Fibroblast of villous mesenchyme (primary cell): ENCODE measurements at regions not wholly inside any gene's neighbourhood (a gene's known extent, or its start where the extent isn't known, plus 50 kb on each side); places are given as distances from the start of the nearest gene placed in this dataset.

ENCODE experiments used
- DNase-seq: peaks from one replicate; pipeline ENCODE4 v3.0.0-alpha.2; 2010; ENCODE audit warnings: low read depth
- H3K4me3 ChIP-seq: 2 replicates; pipeline ENCODE4 v1.5.1; 2011; ENCODE audit warnings: low read depth, mild to moderate bottlenecking, low read length
- TF ChIP-seq, protein P1 (sequence below): IDR thresholded peaks from 2 replicates; pipeline ENCODE4 v1.5.1; 2012; ENCODE audit warnings: low read depth, mild to moderate bottlenecking, low read length; ENCODE audit not compliant: insufficient read depth

DNA sequence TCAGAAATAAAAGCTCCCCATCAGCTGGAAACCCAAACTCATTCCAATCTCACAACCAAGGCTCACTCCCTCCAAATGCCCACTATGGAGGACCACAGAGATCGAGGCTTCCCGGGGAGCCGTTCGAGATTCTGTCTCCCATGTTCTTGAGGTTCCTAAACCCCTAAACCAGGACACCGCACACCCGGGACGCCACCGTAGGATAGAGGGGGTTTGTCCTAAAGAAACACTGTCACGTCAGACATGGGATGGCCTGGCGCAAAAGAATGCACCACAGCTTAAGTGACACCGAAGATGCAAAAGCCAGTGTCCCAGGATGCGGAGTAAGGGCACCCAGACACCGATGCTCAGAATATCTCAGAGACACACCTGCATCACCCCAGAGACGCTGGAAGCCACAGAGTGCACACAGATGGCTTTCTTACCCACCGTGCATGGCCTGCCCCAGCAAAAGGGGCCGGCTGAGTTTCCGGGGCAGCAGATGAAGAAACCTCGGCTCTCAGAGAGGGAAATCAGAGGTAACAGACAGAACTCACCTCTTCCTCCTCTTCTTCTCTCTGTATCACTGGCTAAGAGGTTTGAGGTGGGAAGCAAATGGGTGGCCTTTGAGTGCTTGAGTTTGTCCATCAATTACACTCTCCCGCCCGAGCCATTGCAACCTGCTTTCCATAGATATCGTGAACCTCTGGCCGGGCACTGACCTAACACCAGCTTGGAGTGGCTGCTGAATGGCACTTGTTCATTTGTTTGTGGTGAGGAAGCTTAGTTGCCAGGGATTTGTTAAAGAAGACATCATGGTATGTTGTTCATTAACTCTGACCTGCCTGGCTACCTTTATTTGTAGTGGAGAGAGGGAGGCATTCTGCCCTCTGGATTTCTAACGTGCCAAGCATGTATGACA lies 65.1 kb upstream of the TNRC6C start:
- DNase-seq, result no peak
- TF ChIP-seq, protein P1, sequence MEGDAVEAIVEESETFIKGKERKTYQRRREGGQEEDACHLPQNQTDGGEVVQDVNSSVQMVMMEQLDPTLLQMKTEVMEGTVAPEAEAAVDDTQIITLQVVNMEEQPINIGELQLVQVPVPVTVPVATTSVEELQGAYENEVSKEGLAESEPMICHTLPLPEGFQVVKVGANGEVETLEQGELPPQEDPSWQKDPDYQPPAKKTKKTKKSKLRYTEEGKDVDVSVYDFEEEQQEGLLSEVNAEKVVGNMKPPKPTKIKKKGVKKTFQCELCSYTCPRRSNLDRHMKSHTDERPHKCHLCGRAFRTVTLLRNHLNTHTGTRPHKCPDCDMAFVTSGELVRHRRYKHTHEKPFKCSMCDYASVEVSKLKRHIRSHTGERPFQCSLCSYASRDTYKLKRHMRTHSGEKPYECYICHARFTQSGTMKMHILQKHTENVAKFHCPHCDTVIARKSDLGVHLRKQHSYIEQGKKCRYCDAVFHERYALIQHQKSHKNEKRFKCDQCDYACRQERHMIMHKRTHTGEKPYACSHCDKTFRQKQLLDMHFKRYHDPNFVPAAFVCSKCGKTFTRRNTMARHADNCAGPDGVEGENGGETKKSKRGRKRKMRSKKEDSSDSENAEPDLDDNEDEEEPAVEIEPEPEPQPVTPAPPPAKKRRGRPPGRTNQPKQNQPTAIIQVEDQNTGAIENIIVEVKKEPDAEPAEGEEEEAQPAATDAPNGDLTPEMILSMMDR, result no peak
- H3K4me3 ChIP-seq, result no peak overlapping the region

DNA sequence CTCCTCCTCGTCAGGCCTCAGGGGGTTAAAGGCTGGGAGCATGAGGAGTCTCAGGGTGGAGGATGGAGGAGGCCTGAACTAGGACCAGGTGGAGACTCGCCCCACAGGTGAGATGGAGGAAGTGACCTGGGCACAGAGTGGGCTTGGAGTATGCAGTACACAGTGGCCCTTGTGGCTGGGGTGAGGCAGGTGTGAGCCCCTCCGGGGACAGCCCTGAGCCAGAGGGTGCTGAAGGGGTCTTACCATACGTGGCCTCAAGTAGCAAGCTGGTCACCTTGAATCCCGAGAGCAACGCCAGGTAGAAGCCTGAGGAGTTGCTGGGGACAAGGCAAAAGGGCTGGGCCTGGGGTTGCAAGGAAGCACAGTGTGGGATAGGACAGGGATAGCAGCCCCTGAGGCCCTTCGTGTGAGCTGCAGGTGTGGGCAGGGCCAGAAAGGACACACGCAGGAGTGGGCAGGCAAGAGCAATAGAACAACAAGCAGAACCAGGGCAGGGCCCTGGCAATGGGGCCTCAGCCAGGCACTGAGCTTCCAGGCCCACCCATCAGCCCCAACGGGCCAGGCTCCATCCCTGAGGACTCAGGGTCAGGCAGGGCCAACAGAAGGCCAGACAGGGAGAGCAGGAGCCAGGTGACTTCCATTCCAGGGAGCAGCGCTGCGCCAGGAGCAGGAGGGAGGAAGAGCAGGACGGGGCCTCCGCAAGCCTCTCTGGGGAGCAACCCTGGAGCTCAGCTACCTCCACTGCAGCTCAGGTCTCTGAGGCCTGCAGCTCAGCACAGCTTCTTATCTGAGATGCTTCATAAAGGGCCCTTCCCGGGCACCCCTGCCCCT lies 64.2 kb upstream of the TNRC6C start:
- H3K4me3 ChIP-seq, result no peak overlapping the region
- TF ChIP-seq, protein P1, result no peak
- DNase-seq, result no peak

DNA sequence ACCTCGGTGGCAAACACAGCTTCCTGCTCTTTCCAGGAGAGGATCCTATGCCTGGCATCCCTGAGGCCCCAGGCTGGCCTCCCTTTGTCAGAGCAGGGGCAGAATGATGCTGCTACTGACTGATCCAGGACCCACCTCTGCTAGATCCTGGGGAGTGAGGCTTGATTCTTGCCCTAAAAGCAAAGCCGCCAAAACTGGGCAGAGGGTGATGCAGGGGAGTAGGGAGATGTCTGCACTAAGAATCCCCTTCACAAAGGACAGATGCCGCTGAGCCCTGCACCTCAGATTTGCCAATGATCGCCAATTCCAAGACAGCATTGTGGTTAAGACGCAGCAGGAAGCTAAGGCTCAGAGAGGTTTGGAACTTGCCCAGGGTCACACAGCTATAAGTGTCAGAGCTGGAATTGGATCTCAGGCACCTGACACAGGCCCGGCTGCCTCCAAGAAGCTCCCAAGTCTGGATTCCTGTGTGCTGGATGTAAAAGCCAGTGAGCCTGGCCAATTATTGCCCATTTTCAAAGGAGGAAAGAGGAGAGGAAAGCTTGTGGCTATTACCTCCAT lies 60.7 kb upstream of the TNRC6C start:
- no peak overlapping the region for H3K4me3 ChIP-seq
- TF ChIP-seq, protein P1, result no peak
- no peak for DNase-seq

DNA sequence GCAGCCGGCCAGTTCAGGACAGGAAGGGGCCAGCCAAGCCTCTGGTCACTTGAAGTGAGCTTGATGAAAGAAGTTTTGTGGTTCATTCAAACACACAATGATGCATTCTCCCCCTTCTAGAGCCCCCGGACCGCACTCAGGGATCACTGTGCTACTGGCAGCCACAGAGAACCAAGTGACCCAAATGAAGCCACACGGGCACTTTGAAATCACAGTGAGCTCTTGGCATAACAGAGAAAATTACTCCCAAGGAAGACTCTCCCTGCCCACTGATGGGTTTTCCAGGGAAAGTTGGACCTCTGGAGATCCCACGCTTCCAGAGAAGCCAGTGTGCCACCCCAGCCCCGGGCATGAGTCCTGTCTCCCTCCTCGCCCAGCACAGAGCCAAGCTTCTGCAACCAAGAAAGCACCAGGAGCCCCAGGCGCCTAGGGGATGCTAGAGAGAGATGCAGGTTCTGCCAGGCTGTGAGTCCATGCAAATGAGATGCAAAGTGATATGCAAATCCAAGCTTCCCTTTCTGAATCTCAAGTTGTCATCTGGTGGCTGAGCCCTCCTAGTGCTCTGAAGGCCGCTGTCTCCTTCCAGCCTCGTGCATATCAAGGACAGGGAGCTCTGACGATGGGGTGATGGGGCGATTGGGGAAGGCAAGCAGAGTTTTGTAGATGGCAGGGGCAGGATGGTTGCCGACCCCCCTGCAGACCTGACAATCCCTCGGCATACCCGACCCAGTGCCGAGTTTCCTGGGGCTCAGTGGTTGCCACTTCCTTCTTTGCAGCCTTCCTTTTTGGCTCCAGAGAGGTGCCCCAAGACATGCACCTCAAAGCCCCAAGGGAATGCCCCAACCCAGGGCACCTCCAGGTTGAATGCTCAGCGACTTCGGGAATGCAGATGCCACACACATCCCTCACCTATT lies 59.7 kb upstream of the TNRC6C start:
- no peak overlapping the region for H3K4me3 ChIP-seq
- no peak for DNase-seq
- TF ChIP-seq, protein P1, result no peak

DNA sequence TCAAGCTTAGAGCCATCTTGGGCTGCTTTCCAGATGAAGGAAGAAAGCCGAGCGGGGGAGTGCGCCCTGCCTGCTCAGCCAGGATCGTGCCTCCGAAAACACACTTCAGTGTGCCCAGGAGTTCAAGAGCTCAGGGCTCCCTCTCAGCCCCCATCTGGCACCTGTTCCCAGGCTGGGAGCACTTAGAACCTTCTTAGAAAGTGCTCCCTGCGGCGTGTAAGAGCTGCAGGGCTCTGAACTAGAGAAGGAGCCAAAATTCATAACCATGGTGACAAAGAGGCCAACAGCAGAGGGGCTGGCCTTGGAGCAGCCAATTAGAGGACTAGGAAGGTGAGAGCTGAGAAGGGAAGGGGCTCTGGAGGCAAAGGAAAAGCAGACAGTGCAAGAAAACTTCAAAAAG lies 59.0 kb upstream of the TNRC6C start:
- no peak overlapping the region for H3K4me3 ChIP-seq
- TF ChIP-seq, protein P1, result no peak
- DNase-seq, result no peak

DNA sequence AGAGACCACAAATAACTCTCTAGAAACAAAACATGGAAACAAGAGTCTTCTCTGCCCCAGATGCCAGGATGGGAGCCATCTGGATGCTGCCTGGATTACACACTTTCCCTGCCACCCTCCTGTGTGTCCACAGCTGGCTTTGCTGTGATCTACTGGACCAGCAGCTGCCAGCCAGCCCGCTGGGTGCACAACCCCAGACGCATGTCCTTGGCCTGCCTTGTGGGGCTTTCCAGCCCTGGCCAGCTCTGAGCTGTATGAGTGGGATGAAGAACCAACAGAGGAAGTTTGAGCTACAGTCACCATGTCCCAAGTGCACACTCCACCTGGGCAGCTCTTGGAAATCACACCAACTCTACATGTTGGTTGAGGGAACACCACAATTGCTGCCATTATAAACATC lies 57.0 kb upstream of the TNRC6C start:
- no peak overlapping the region for H3K4me3 ChIP-seq
- TF ChIP-seq, protein P1, result no peak
- no peak for DNase-seq
